Fibroblast of mammary gland (primary cell): ENCODE measurements at regions not wholly inside any gene's neighbourhood (a gene's known extent, or its start where the extent isn't known, plus 50 kb on each side); places are given as distances from the start of the nearest gene placed in this dataset.

ENCODE experiments used
- DNase-seq: peaks from one replicate; pipeline ENCODE4 v3.0.0-alpha.2; 2010; ENCODE audit warnings: low read depth
- H3K4me3 ChIP-seq: 2 replicates; pipeline ENCODE4 v1.5.1; 2011; ENCODE audit warnings: low read depth, mild to moderate bottlenecking, low read length, moderate library complexity; ENCODE audit not compliant: control insufficient read depth
- CTCF ChIP-seq: conservative IDR thresholded peaks from 2 replicates; pipeline ENCODE4 v1.5.1; 2011; ENCODE audit warnings: low read depth, low read length, inconsistent platforms; ENCODE audit not compliant: control insufficient read depth, insufficient read depth

- no peak for DNase-seq
- TF ChIP-seq CTCF = no peak
- H3K4me3 ChIP-seq = no peak overlapping the region
These were observed 410.4 kb downstream of the SHQ1 start for GRCh38 chr3:72437661-72438406.

GRCh38 chr3:72436863-72437592 is 411.2 kb downstream of the SHQ1 start:
- TF ChIP-seq CTCF = no peak
- no peak for DNase-seq
- H3K4me3 ChIP-seq = no peak overlapping the region

- TF ChIP-seq CTCF = no peak
- no peak overlapping the region for H3K4me3 ChIP-seq
- no peak for DNase-seq
These were observed 413.9 kb downstream of the SHQ1 start for GRCh38 chr3:72434296-72434695.

GRCh38 chr3:72432246-72432645 is 416.0 kb downstream of the SHQ1 start:
- TF ChIP-seq CTCF = no peak
- no peak overlapping the region for H3K4me3 ChIP-seq
- no peak for DNase-seq

GRCh38 chr3:72429589-72430353 is 418.5 kb downstream of the SHQ1 start:
- no peak overlapping the region for H3K4me3 ChIP-seq
- no peak for TF ChIP-seq CTCF
- no peak for DNase-seq

- no peak overlapping the region for H3K4me3 ChIP-seq
- no peak for DNase-seq
- TF ChIP-seq CTCF = no peak
These were observed 419.4 kb downstream of the SHQ1 start for GRCh38 chr3:72428803-72429202.
